ENCODE measurements at regions not wholly inside any gene's neighbourhood (a gene's known extent, or its start where the extent isn't known, plus 50 kb on each side); places are given as distances from the start of the nearest gene placed in this dataset.
A peak's percentile ranks its signal among the peaks of the same experiment; 100 is the strongest.

GRCh38 chr6:41462033-41462432, 84.1 kb upstream of the FOXP4 start:
- CTCF ChIA-PET, result interaction anchor here (0.8 to 1.2 kb wide), 3 partner anchors 11 to 221 kb away, joined by 4 to 6 read pairs (median 5); no protein-coding TSS in a partner anchor

GRCh38 chr6:41463062-41463930, 82.9 kb upstream of the FOXP4 start:
- no peak overlapping the region for H3K27ac ChIP-seq
- ChIA-PET CTCF (interaction anchor here (1.8 kb wide), 1 partner anchor 129 kb away, joined by 4 read pairs; no protein-coding TSS in a partner anchor), POLR2A (ENCODE audit: low non-redundant PET) (no interaction called here)
- DNase-seq (ENCODE audit: low spot score), result peak; percentile 67
- TF ChIP-seq CTCF (conservative IDR thresholded peaks at IDR 0.05; ENCODE audit: low read depth), result no peak; the same call in 1 of the 2 replicates

More at GRCh38 chr6:41462033-41462432, 84.1 kb upstream of the FOXP4 start:
- POLR2A ChIA-PET (ENCODE audit: low non-redundant PET), result no interaction called here
- no peak overlapping the region for H3K27ac ChIP-seq
- no peak for DNase-seq (ENCODE audit: low spot score)
- no peak for TF ChIP-seq CTCF (conservative IDR thresholded peaks at IDR 0.05; ENCODE audit: low read depth)

GRCh38 chr6:41464019-41464418, 82.2 kb upstream of the FOXP4 start:
- ChIA-PET CTCF (interaction anchor here (0.6 to 1.8 kb wide), 3 partner anchors 22 to 128 kb away, joined by 4 read pairs; no protein-coding TSS in a partner anchor), POLR2A (ENCODE audit: low non-redundant PET) (no interaction called here)
- DNase-seq (ENCODE audit: low spot score), result no peak
- TF ChIP-seq CTCF (conservative IDR thresholded peaks at IDR 0.05; ENCODE audit: low read depth), result no peak
- no peak overlapping the region for H3K27ac ChIP-seq

GRCh38 chr6:41464481-41464880, 81.7 kb upstream of the FOXP4 start:
- POLR2A ChIA-PET (ENCODE audit: low non-redundant PET), result no interaction called here
- CTCF ChIA-PET, result interaction anchor here (0.6 to 1.8 kb wide), 3 partner anchors 22 to 128 kb away, joined by 4 read pairs; no protein-coding TSS in a partner anchor
- H3K27ac ChIP-seq, result no peak overlapping the region
- peak; percentile 28 for DNase-seq (ENCODE audit: low spot score)
- TF ChIP-seq CTCF (conservative IDR thresholded peaks at IDR 0.05; ENCODE audit: low read depth), result no peak

GRCh38 chr6:41466437-41466990, 79.7 kb upstream of the FOXP4 start:
- TF ChIP-seq CTCF (conservative IDR thresholded peaks at IDR 0.05; ENCODE audit: low read depth), result no peak
- POLR2A ChIA-PET (ENCODE audit: low non-redundant PET), result no interaction called here
- DNase-seq (ENCODE audit: low spot score), result no peak
- H3K27ac ChIP-seq, result no peak overlapping the region
- CTCF ChIA-PET, result no interaction called here

GRCh38 chr6:41467061-41467460, 79.1 kb upstream of the FOXP4 start:
- no peak for TF ChIP-seq CTCF (conservative IDR thresholded peaks at IDR 0.05; ENCODE audit: low read depth)
- DNase-seq (ENCODE audit: low spot score), result no peak
- CTCF ChIA-PET, result no interaction called here
- H3K27ac ChIP-seq, result no peak overlapping the region
- POLR2A ChIA-PET (ENCODE audit: low non-redundant PET), result no interaction called here
